Superior temporal gyrus (tissue), 1 donor: ENCODE measurements at regions not wholly inside any gene's neighbourhood (a gene's known extent, or its start where the extent isn't known, plus 50 kb on each side); places are given as distances from the start of the nearest gene placed in this dataset.
"Not testable (repeated sequence)": the region's sequence is repeated elsewhere in the genome, so short reads cannot be mapped to it uniquely, and the experiment has no call there.

Experiments
- DNase-seq: peaks from one replicate; pipeline ENCODE4 v3.0.0-alpha.2; 2016; ENCODE audit errors: extremely low spot score

DNA sequence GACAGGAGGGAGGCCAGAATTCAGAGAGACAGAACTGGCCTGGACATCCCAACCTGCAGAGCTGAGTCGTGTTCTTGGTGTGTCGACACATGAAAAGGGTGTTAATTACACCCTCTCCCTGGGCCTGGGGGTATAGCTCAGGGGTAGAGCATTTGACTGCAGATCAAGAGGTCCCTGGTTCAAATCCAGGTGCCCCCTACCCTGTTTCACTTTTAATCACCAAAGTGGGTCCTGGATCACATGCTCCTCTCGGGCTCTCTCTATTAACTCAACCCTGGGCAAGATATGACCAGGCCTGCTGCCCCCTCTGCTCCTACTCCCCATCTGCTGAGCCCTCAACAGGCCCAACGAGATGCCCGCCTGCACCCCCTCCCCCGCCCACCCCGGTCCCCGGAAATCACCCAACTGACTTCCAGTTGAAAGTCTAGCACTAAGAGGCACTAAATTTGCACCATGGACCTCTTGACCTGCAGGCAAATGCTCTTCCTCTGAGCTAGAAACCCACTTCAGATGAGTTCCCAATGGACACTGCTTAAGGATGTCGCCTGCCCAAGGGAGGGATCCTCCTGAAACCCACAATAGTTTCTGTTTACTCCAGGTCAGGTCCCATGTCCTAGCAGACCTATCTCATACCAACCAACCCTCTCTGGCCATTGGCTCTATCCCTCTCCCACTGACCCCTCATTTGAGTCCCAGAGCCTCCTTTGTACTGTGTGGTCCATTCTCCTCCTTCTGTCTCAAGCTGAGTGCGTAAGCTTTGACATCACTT is 137.6 kb downstream of the ZNF467 start:
- DNase-seq: no peak

DNA sequence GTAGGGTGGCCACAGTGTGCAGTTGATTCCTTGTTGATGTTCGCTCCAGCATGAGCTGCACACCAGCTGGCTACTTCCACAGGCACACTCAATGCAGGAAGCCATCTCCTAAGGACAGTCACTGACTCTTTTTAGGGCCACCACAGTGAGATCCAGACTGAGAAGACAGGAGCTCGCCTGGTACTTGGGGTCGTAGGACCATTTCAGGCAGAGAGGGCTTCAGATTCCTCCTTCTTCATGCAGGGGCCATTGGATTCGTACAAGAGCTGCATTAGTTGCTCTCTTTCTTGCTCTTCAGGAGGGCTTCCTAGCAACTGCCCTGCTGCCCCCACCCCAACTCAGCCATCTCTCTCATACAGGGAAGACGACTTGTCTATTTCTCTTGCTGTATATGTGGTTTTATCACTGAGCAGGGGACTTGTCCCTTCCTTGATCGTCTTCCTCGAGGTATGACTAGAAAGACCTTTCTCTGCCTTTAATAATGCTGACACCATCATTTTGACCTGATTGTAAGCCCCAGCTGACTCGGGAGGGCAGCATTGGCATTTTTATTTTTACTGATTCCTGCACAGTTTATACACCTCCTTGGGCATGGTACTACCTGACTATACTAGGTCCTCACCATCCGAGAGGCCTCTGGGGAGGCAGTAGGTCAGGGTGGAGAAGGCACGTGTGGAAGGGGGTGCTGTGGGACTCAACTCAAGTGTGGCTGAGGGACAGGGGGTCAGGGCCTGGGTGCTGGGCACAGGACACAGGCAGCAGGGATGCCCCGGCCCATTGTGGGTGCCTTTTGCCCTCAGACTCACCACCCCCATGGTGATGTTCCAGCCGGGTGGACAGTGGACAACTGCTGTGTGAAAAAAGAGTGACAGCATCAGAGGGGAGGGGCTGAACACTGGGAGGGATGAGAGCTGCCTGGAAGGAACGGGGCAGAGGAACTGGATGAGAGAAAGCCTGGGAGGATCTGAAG is 136.7 kb upstream of the ZNF746 start:
- DNase-seq: no peak

DNA sequence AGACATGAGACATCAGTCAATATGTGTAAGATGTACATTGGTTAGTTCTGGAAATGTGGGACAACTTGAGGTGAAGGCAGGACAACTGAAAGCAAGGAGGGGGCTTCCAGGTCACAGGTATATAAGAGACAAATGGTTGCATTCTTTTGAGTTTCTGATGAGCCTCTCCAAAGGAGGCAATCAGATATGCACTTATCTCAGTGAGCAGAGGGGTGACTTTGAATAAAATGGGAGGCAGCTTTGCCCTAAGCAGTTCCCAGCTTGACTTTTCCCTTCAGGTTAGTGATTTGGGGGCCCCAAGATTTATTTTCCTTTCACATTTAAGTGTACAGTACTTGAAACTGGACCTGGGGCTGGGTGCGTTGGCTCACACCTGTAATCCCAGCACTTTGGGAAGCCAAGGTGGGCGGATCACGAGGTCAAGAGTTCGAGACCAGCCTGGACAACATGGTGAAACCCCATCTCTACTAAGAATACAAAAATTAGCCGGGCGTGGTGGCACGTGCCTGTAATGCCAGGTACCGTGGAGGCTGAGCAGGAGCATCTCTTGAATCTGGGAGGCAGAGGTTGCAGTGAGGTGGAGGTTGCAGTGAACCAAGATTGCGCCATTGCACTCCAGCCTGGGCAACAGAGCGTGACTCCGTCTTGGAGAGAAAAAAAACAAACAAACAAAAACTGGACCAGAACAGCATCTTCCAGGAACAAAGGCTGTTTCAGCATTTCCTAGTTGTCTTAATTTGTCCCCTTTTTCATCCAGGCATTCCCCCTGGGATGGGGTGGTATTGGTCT is 130.9 kb upstream of the ZNF746 start:
- not testable (repeated sequence) for DNase-seq

DNA sequence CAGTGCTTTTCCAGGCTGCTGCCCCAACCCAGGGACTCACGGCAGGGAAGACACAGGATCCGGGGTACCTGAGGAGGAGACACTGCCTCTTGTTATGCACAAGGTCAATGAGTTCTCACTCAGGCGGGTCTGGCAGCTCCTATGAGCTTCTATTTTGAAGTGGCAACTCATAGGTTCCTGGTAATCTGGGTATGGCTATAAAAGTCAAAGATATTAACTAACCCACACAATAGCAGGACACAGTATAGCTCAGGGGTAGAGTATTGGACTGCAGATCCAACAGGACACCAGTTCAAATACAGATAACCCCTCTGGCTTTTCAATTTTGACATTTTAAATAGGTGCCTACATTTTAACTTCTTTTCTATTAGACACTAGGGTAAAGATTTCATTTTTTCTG is 130.3 kb upstream of the ZNF746 start:
- DNase-seq: no peak

GRCh38 chr7:149626972-149627371 is 129.4 kb upstream of the ZNF746 start:
- DNase-seq: no peak

DNA sequence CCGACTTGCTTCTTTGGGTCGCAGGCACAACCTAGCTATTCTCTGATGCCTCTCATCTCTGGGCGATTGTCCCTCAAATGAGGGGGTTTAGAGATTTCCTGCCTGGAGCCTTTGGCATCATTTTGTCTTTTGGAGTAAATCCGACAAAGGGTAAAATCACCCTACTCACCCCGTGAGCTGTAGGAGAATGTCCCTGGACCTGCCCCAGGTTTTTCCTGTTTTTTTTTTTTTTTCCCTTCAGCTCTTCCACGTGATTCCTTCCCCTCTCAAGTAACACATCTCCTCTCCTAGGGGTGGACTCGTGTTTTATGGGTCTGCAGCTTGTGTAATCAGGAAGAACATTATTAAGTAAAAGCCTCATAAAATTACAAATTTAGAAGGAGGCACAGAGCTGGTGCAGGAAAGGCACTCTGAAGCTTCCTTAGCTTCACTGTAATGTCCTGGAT is 128.4 kb upstream of the ZNF746 start:
- DNase-seq: no peak

- peak; percentile 78 for DNase-seq
These were observed 127.8 kb upstream of the ZNF746 start for GRCh38 chr7:149625340-149625946.

- DNase-seq: peak; percentile 84
These were observed 127.1 kb upstream of the ZNF746 start for GRCh38 chr7:149624419-149625339.

GRCh38 chr7:149624006-149624405 is 126.4 kb upstream of the ZNF746 start:
- no peak for DNase-seq

DNA sequence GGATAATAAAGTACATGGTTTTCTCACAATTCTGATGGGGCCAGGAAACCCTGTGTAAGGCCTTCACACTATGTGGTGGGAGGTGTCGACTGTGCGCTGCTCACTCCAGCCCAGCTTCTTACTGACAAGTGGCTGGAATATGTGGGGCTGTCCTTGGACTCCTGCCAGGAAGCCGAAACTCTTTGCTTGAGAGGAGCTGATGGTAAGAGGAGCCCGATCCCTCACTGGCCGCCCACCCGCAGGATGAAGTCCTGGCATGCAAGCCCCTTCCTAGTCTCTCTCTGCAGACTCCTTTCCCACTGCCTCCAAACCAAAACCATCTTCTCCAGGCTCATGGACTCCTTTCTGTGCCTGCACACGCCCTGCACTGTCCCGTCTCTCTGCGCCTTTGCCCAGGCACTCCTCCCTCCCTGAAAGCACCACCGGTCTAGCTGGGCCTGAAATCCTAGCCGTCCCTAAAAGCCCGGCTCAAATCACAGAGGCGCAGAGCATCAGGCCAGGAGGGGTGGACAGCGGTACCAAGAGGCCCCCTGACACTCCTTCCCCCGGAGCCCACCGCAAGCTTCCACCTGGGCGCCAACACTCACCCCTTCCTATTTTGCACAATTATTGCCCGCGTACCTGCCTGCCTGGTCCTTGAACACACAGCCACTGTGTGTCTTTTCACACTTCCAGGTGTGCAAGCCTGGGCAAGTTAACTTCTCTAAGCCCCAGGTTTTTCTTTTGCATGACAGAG is 125.8 kb upstream of the ZNF746 start:
- DNase-seq: not testable (repeated sequence)

GRCh38 chr7:149622444-149623210 is 125.0 kb upstream of the ZNF746 start:
- DNase-seq: no peak

DNA sequence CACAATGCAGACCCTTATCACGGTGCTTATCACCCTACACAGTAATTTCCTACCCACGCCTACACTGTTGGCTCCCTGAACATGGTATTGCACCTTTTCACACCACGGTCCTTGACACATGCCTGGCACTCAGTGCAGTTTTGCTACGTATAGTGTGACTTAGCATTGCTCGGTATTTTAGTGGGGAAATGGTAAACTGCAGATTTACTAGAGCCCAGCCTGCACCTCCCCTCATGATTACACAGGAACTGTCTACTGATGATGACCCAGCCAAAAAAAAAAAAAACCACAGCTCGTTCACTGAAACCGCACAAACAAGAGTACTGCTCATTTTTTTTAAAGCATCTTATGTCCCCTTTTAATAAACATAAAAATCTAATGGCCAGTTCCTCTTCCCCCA is 124.2 kb upstream of the ZNF746 start:
- DNase-seq: no peak

- DNase-seq: no peak
These were observed 123.4 kb upstream of the ZNF746 start for GRCh38 chr7:149620961-149621360.

DNA sequence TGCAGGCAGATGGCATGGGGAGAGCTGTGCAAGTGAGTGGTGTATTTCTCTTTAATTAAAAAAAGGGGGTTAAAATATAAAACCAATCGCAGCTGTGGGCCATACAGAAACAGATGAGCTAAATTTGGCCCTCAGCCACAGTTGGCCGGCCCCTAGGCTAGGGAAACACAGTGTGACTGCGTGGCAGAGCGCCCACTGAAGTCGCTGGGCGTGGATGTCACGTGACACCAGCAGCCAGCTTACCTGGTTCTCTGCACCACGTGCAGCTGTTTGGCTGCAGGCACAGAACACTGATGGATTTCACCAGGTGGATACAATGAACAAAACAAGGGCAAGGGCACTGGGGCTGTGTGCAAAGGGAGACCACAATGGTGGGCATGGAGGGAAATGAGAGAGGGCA is 119.3 kb upstream of the ZNF746 start:
- no peak for DNase-seq

DNA sequence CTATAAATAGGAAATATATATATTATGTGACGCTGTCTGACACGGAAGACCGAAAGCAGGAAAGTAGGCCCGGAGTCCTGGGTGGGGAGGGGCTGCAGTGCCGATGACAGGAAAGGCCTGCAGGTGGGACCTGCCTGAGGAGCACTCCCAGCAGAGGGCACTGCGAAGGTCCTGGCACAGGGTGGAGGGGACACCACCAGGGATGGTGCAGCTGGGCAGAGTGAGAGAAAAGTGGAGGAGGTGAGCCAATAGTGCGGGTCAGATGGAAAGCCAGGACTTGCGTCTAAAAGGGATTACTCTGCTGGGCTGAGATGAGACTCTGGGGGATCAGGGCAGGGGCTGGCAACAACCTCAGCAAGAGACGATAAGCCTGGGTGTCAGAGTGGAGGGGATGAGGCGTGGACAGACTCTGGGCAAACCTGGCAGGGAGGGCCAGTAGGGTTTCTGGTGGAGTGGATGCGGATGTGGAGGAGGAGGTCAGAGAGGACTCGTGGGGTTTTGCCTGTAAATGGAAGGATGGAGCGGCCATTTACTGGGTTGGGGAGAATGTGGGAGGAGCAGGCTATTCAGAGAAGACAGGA is 118.2 kb upstream of the ZNF746 start:
- DNase-seq: no peak

DNA sequence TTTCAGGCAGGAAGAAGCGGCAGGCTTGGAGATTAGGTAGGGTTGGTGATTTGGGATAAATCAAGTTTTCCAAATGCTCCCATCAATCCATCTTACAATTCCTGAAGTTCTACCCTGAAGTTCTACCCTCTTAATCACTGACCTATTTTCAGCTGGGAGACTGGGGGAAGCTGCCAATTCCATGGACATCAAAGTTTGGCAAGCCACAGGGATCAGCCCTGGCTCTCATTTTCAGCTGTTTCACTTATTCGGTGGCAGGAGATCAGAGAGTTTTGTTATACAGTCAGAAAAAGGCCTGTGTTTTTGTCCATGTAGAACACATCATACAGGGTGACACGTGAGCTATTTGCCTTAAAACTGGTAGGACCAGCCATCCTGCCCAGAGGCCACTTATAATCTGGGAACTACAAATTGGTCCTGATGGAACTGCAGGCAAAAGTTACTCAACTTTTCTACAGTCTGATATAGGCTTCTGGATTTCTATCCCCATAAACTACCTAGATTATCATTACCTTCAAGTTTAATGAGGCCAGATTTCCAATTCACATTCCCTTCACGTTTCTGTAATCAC is 112.9 kb upstream of the ZNF746 start:
- no peak for DNase-seq

- no peak for DNase-seq
These were observed 110.6 kb upstream of the ZNF746 start for GRCh38 chr7:149608168-149608567.

GRCh38 chr7:149607683-149608082 is 110.1 kb upstream of the ZNF746 start:
- no peak for DNase-seq
